ACC112 (cell line): ENCODE measurements at regions not wholly inside any gene's neighbourhood (a gene's known extent, or its start where the extent isn't known, plus 50 kb on each side); places are given as distances from the start of the nearest gene placed in this dataset.

Source experiments
- H2AFZ ChIP-seq: fragments of 200-600 bp; sonication (generic); one replicate; pipeline ENCODE4 v1.6.0; 2017; ENCODE audit warnings: antibody characterized with exemption, low read length; ENCODE audit not compliant: unreplicated experiment
- H3K27ac ChIP-seq: fragments of 200-600 bp; sonication (generic); 2 replicates; pipeline ENCODE4 v1.5.1; 2014; ENCODE audit warnings: low read depth, mild to moderate bottlenecking, antibody characterized with exemption, low read length, moderate library complexity
- H3K27me3 ChIP-seq: fragments of 200-600 bp; sonication (generic); 2 replicates; pipeline ENCODE4 v1.6.1; 2014; ENCODE audit warnings: mild to moderate bottlenecking, antibody characterized with exemption, low read length, moderate library complexity, mixed read lengths; ENCODE audit not compliant: insufficient read depth
- H3K36me3 ChIP-seq: fragments of 200-600 bp; sonication (generic); 2 replicates; pipeline ENCODE4 v1.6.1; 2016; ENCODE audit warnings: mild to moderate bottlenecking, antibody characterized with exemption, low read length, moderate library complexity, mixed read lengths; ENCODE audit not compliant: insufficient read depth
- H3K4me1 ChIP-seq: fragments of 200-600 bp; sonication (generic); one replicate; pipeline ENCODE4 v1.6.1; 2016; ENCODE audit warnings: low read length, mixed read lengths; ENCODE audit not compliant: insufficient read depth, unreplicated experiment, control insufficient read depth
- H3K4me3 ChIP-seq: fragments of 200-600 bp; sonication (generic); 2 replicates; pipeline ENCODE4 v1.5.1; 2014; ENCODE audit warnings: mild to moderate bottlenecking, low read depth, low read length
- H3K79me2 ChIP-seq: fragments of 200-600 bp; sonication (generic); one replicate; pipeline ENCODE4 v1.6.0; 2016; ENCODE audit warnings: low read length; ENCODE audit not compliant: control insufficient read depth, unreplicated experiment, insufficient read depth

GRCh38 chr4:71151054-71151453 lies 157.6 kb downstream of the DCK start:
- Histone ChIP-seq H3K79me2 (no peaks in the 10 kb centered on the region), H2AFZ (no peak overlapping the region), H3K27me3 (no peaks in the 10 kb centered on the region), H3K36me3 (no peaks in the 10 kb centered on the region), H3K4me3 (no peak overlapping the region), H3K4me1 (no peaks in the 10 kb centered on the region), H3K27ac (peak overlapping the region; percentile 42; the same call in 1 of the 2 replicates)

- Histone ChIP-seq H3K36me3 (no peaks in the 10 kb centered on the region), H3K27me3 (no peaks in the 10 kb centered on the region), H3K27ac (no peak overlapping the region), H2AFZ (no peak overlapping the region), H3K4me1 (no peaks in the 10 kb centered on the region), H3K4me3 (no peak overlapping the region), H3K79me2 (no peaks in the 10 kb centered on the region)
Measured at GRCh38 chr4:71156616-71157015, 163.2 kb downstream of the DCK start.

GRCh38 chr4:71162386-71162785 lies 168.9 kb downstream of the DCK start:
- no peak overlapping the region for H3K27ac ChIP-seq

GRCh38 chr4:71163317-71163716 lies 169.9 kb downstream of the DCK start:
- Histone ChIP-seq H3K4me1 (no peaks in the 10 kb centered on the region), H3K36me3 (no peaks in the 10 kb centered on the region), H3K27ac (no peak overlapping the region), H3K4me3 (no peak overlapping the region), H3K27me3 (no peaks in the 10 kb centered on the region), H2AFZ (no peak overlapping the region), H3K79me2 (no peaks in the 10 kb centered on the region)

More at GRCh38 chr4:71162386-71162785, 168.9 kb downstream of the DCK start:
- Histone ChIP-seq H2AFZ (no peak overlapping the region), H3K36me3 (no peaks in the 10 kb centered on the region), H3K27me3 (no peaks in the 10 kb centered on the region), H3K4me1 (no peaks in the 10 kb centered on the region), H3K4me3 (no peak overlapping the region), H3K79me2 (no peaks in the 10 kb centered on the region)

GRCh38 chr4:71167083-71167482 lies 171.7 kb upstream of the SLC4A4 start:
- no peaks in the 10 kb centered on the region for H3K79me2 ChIP-seq
- no peaks in the 10 kb centered on the region for H3K36me3 ChIP-seq
- no peaks in the 10 kb centered on the region for H3K27me3 ChIP-seq
- no peaks in the 10 kb centered on the region for H3K4me1 ChIP-seq
- H2AFZ ChIP-seq: no peak overlapping the region
- no peak overlapping the region for H3K27ac ChIP-seq
- H3K4me3 ChIP-seq: no peak overlapping the region

GRCh38 chr4:71171592-71171991 lies 167.2 kb upstream of the SLC4A4 start:
- Histone ChIP-seq H3K27ac (no peak overlapping the region), H3K27me3 (no peaks in the 10 kb centered on the region), H3K79me2 (no peaks in the 10 kb centered on the region), H3K4me1 (no peaks in the 10 kb centered on the region), H3K4me3 (no peak overlapping the region), H3K36me3 (no peaks in the 10 kb centered on the region), H2AFZ (no peak overlapping the region)

GRCh38 chr4:71181332-71181731 lies 157.5 kb upstream of the SLC4A4 start:
- H3K27me3 ChIP-seq: peaks cover 7% of the 10 kb centered on the region
- H3K79me2 ChIP-seq: no peaks in the 10 kb centered on the region
- no peak overlapping the region for H3K4me3 ChIP-seq
- no peaks in the 10 kb centered on the region for H3K4me1 ChIP-seq
- no peak overlapping the region for H3K27ac ChIP-seq
- H2AFZ ChIP-seq: no peak overlapping the region
- H3K36me3 ChIP-seq: no peaks in the 10 kb centered on the region

GRCh38 chr4:71184195-71184781 lies 154.5 kb upstream of the SLC4A4 start:
- Histone ChIP-seq H3K36me3 (no peaks in the 10 kb centered on the region), H3K4me3 (no peak overlapping the region), H3K79me2 (no peaks in the 10 kb centered on the region), H3K27ac (no peak overlapping the region), H2AFZ (no peak overlapping the region), H3K4me1 (peaks cover 11% of the 10 kb centered on the region), H3K27me3 (peaks cover 7% of the 10 kb centered on the region)

GRCh38 chr4:71185037-71185436 lies 153.8 kb upstream of the SLC4A4 start:
- Histone ChIP-seq H3K27ac (no peak overlapping the region), H2AFZ (peak overlapping the region; percentile 43), H3K4me3 (no peak overlapping the region), H3K36me3 (no peaks in the 10 kb centered on the region), H3K27me3 (peaks cover 7% of the 10 kb centered on the region), H3K79me2 (no peaks in the 10 kb centered on the region), H3K4me1 (peaks cover 11% of the 10 kb centered on the region)

GRCh38 chr4:71186257-71186565 lies 152.6 kb upstream of the SLC4A4 start:
- Histone ChIP-seq H2AFZ (peak overlapping the region; percentile 97), H3K4me1 (peaks cover 11% of the 10 kb centered on the region), H3K27me3 (peaks cover 7% of the 10 kb centered on the region), H3K79me2 (no peaks in the 10 kb centered on the region), H3K27ac (no peak overlapping the region), H3K4me3 (peak overlapping the region; percentile 85), H3K36me3 (no peaks in the 10 kb centered on the region)

GRCh38 chr4:71186566-71187403 lies 152.0 kb upstream of the SLC4A4 start:
- peak overlapping the region; percentile 97 for H2AFZ ChIP-seq
- peaks cover 7% of the 10 kb centered on the region for H3K27me3 ChIP-seq
- H3K36me3 ChIP-seq: no peaks in the 10 kb centered on the region
- no peak overlapping the region for H3K27ac ChIP-seq
- peak overlapping the region; percentile 85 for H3K4me3 ChIP-seq
- H3K79me2 ChIP-seq: no peaks in the 10 kb centered on the region
- H3K4me1 ChIP-seq: peaks cover 11% of the 10 kb centered on the region
